RWPE1 (cell line): ENCODE measurements at regions not wholly inside any gene's neighbourhood (a gene's known extent, or its start where the extent isn't known, plus 50 kb on each side); places are given as distances from the start of the nearest gene placed in this dataset.

Source experiments
- CTCF ChIA-PET: fragments of 350-600 bp; sonication (Branson Sonifier 250); formaldehyde crosslinking; extraction: SDS; loops from one replicate; lab custom pipeline; 2021; lab: Yijun Ruan, JAX
- POLR2A ChIA-PET: fragments of 400-600 bp; formaldehyde crosslinking; extraction: SDS; loops from one replicate; lab custom pipeline; 2020; ENCODE audit warnings: antibody characterized with exemption; ENCODE audit not compliant: low non-redundant PET; lab: Yijun Ruan, JAX
- DNase-seq: peaks from one replicate; pipeline ENCODE4 v3.0.0; 2012; ENCODE audit warnings: low spot score
- H3K27ac ChIP-seq: fragments of 450-650 bp; 2 replicates; pipeline ENCODE4 v1.5.1; 2017
- TF ChIP-seq, protein P1 (sequence below): fragments of 450-650 bp; conservative IDR thresholded peaks from 2 replicates; pipeline ENCODE4 v1.5.1; 2017; ENCODE audit warnings: low read depth, mild to moderate bottlenecking

DNA sequence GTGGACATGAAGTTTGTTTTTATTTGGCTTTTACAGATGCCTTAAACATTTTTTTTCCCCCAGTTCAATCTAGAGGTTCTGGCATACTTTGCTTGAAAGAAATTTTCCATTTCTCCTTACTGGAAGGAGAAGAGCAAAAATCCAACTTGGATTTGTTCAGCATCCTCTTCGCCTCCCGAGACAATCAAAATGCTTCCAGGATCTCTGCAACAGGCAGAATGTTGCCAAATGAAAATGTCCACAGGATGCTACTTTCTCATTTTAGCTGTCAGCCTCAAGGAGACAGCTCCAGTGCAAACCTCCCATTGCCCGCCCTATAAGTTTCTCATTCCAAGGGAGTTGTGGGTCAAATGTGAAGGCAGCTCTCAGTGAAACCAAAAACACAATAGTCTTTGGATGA is 1972.1 kb downstream of the MAT2B start:
- ChIA-PET POLR2A (no interaction called here), CTCF (no interaction called here)
- TF ChIP-seq, protein P1, sequence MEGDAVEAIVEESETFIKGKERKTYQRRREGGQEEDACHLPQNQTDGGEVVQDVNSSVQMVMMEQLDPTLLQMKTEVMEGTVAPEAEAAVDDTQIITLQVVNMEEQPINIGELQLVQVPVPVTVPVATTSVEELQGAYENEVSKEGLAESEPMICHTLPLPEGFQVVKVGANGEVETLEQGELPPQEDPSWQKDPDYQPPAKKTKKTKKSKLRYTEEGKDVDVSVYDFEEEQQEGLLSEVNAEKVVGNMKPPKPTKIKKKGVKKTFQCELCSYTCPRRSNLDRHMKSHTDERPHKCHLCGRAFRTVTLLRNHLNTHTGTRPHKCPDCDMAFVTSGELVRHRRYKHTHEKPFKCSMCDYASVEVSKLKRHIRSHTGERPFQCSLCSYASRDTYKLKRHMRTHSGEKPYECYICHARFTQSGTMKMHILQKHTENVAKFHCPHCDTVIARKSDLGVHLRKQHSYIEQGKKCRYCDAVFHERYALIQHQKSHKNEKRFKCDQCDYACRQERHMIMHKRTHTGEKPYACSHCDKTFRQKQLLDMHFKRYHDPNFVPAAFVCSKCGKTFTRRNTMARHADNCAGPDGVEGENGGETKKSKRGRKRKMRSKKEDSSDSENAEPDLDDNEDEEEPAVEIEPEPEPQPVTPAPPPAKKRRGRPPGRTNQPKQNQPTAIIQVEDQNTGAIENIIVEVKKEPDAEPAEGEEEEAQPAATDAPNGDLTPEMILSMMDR = no peak
- no peak overlapping the region for H3K27ac ChIP-seq
- no peak for DNase-seq

DNA sequence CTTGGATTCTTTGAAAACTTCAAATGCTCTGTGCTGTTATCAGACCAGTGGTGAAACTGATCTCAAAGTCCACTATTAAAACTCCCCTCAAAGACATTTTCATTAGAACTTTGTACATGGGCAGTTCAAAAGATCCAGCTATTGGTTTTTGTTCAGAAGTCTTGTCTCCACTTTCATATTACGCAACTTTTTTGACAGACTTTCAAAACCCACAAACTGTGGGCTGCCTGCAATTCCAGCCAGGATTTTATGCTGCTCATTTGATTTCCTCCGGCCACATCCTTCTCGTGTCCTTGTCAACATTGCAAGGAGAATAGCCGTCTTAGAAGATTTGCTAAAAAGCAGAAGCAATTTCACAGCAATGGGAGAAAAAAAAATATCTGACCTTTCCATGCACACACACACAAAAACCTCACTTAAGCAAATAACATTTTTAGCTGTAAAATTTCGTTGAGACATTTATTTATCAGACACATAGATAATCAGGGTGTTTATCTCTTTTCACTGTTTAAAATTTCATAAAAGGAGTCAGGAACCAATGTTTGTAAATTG is 1990.5 kb downstream of the MAT2B start:
- DNase-seq = no peak
- TF ChIP-seq, protein P1 = no peak
- no peak overlapping the region for H3K27ac ChIP-seq
- POLR2A ChIA-PET = no interaction called here
- CTCF ChIA-PET = no interaction called here

DNA sequence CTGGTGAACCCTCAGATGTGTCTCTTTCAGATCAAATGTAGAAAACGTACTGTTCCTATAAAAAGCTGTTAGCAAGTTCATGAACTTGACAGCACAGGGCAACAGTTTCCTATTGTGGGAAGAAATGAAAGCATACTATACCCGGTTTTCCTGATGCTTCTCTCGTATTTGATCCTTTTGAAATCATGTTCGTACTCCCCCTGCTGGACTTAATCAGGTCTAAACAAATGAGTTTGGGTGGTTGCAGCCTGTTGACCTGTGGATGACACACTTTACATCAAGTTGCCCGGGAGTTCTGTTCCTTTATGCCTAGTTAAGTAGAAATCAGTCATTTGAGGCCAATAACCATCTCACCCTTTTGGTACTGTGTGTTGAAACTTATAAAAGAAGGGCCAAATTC is 1992.3 kb downstream of the MAT2B start:
- H3K27ac ChIP-seq = no peak overlapping the region
- TF ChIP-seq, protein P1 = 0 out of 2 replicates have a peak, but pooled peaks have one; percentile 24
- peak; percentile 37 for DNase-seq
- POLR2A ChIA-PET = no interaction called here
- CTCF ChIA-PET = interaction anchor here (0.7 kb wide), 1 partner anchor 1859 kb away, joined by 4 read pairs; no protein-coding TSS in a partner anchor

DNA sequence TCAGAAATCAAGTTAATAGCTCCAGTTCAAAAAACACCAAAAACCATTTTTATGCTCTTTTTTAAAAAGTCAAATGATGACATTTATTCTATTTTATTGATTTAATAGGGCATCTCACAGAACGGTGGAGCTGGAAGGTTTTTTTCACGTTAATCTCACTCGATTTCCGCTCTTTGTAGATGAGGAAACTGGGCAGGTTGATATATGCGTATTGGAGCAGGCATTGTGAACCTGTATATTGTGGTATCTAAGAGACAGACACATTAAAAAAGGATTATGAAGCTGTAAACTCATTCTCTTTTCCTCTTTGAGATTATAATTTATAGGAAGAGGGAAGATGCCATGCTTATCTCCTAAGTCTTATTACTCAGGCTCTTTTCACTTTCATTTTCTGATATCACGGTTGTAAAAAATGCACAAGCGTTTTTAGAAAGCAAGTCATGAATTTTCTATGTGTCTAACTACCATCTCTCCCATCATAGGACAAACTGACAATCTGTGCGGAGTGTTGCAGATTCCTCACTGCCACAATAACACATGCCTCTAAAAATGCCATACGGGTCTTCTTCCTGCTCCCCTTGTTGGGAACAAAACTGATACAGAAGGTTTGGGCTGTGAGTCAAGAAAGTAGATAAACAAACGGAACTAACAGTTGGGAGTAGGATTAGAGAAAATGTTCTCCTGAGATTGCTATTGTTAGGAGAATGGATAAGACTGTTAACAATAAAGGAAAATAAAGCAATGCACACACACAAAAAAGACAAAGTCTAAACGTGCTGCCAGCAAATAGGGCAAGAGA is 1997.7 kb downstream of the MAT2B start:
- POLR2A ChIA-PET = no interaction called here
- no peak for DNase-seq
- CTCF ChIA-PET = no interaction called here
- no peak overlapping the region for H3K27ac ChIP-seq
- TF ChIP-seq, protein P1 = no peak

DNA sequence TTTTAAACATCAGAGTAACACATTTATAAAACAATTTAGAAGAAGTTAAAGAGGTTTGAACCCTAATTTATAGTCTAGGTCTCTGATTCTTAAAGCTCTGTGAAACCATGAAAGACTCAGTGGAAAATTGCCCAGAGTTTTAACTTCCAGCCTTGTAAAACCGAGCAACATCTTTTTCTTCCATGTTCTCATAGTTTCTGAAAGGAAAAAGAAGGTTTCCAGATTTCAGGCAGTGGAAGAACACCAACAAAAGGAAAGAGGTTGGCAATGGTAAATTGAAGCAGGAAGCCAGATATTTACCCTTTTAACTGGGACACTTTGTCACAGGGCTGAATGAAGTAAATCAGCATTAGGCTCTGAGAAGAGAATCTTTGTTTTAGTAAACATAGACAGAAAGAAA is 1999.3 kb downstream of the MAT2B start:
- TF ChIP-seq, protein P1 = no peak
- ChIA-PET POLR2A (no interaction called here), CTCF (no interaction called here)
- no peak for DNase-seq
- no peak overlapping the region for H3K27ac ChIP-seq

DNA sequence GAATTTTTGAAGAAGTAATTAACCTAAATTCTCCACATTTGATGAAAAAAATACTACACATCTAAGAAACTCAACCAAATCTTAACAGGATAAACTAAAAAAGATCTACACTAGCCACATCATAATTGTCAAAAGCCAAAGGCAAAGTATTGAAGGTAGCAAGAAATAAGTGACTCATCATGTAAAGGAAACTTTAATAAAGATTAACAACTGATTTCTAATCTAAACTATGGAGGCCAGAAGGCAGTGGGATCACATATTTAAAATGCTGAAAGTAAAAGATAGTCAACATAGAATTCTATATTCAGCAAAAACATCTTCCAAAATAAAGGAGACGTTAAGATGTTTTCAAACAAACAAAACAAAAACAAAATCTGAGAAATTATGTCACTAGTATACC is 2002.9 kb downstream of the MAT2B start:
- TF ChIP-seq, protein P1 = no peak
- CTCF ChIA-PET = no interaction called here

More for the DNA sequence above, 2002.9 kb downstream of the MAT2B start:
- no peak overlapping the region for H3K27ac ChIP-seq
- POLR2A ChIA-PET = no interaction called here
- DNase-seq = no peak
